T-helper 2 cell treated with Interferon-gamma antibody and Interleukin-4, amounts not matched to agents 5 μg/mL and 100 μg/mL, for 36 hours (primary cell): ENCODE measurements at regions not wholly inside any gene's neighbourhood (a gene's known extent, or its start where the extent isn't known, plus 50 kb on each side); places are given as distances from the start of the nearest gene placed in this dataset.

Experiments used
- DNase-seq: peaks from one replicate; pipeline ENCODE4 v3.0.0; 2021; ENCODE audit warnings: low spot score
- H3K27ac Mint-ChIP-seq: one replicate; pipeline ENCODE4 v1.8.0; 2021; ENCODE audit warnings: mild to moderate bottlenecking, mixed read lengths
- H3K27me3 Mint-ChIP-seq: one replicate; pipeline ENCODE4 v1.8.0; 2021; ENCODE audit warnings: low read depth, mixed read lengths
- H3K36me3 Mint-ChIP-seq: one replicate; pipeline ENCODE4 v1.8.0; 2021; ENCODE audit warnings: low read depth, mixed read lengths
- H3K4me1 Mint-ChIP-seq: one replicate; pipeline ENCODE4 v1.8.0; 2021; ENCODE audit warnings: low read depth, mixed read lengths
- H3K4me3 Mint-ChIP-seq: one replicate; pipeline ENCODE4 v1.8.0; 2022; ENCODE audit warnings: mild to moderate bottlenecking, moderate library complexity, mixed read lengths
- H3K9me3 Mint-ChIP-seq: one replicate; pipeline ENCODE4 v1.8.0; 2021; ENCODE audit warnings: mixed read lengths

DNA sequence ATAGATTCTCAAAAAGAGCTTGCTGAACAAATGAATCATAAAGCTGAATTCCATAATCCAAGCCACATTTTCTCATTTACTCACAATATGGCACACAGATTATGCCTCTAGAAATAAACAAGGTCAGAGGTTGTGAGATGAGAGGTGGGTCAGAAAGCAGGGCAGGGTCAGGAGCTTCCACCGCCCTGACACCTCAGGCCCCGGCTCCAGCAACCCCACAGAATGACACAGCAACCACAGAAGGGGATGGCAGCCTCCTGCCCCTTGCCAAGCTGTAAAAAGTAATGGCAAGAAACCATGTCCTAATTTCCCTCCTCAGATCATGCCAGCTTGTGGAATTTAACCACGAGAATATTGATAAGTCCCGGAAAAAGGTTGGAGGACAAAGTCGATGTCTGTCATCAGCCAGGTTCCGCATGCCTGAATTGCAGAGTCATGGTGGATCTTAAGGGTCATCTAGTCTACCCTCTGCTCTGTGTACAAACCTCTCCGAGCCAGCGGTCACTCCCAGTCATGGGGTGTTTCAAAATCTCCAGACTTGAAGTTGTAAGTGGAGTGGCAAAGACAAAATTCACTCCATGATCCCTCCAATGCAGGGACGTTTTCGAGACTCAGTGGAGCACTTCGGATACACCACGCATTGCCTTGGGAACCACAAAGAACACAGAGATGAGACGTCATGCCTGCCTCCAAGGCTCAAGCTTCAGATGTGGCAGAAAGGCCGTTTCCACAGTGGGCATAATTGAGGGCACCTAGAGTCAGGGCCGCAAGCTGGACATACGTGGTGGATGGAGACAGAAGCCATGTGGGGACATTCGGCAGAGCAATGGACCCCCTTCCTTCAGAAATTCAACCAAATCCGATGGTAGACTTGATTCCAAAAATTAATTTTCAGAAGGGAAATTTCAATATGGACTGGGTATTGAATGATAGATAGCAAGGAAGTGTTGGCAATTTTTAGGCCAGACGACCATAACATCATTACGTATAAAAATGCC, 254.0 kb downstream of the TOMM20 start:
- no peaks in the 10 kb centered on the region for H3K9me3 Mint-ChIP-seq
- peaks cover 39% of the 10 kb centered on the region for H3K4me1 Mint-ChIP-seq
- H3K4me3 Mint-ChIP-seq, result no peak overlapping the region
- no peaks in the 10 kb centered on the region for H3K27me3 Mint-ChIP-seq
- no peak overlapping the region for H3K27ac Mint-ChIP-seq
- H3K36me3 Mint-ChIP-seq, result no peaks in the 10 kb centered on the region
- no peak for DNase-seq

DNA sequence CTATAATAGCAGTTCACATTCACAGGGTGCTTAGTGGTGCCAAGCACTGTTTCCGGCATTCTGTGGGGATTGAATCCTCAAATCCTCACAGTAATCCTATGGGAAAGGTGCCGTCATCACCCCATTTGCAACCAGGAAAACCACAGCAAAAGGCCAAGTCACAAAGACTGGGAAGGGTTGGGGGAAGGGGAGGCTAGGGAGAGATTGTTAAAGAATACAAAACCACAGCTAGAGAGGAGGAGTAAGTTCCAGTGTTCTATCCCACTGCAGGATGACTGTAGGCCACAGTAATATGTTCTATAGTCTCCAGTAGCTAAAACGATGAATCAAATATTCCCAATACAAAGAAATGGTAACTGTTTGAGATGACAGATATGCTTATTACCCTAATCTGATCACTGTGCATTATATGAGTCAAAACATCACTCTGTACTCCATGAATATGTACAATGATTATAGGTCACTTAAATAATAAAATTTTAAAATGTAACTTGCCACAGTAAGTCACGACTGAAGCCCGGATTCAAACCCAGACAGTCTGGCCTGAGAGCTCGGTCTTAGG, 256.8 kb downstream of the TOMM20 start:
- H3K27me3 Mint-ChIP-seq, result no peaks in the 10 kb centered on the region
- DNase-seq, result no peak
- no peaks in the 10 kb centered on the region for H3K9me3 Mint-ChIP-seq
- no peak overlapping the region for H3K4me3 Mint-ChIP-seq
- peaks cover 47% of the 10 kb centered on the region for H3K4me1 Mint-ChIP-seq
- no peak overlapping the region for H3K27ac Mint-ChIP-seq
- no peaks in the 10 kb centered on the region for H3K36me3 Mint-ChIP-seq

DNA sequence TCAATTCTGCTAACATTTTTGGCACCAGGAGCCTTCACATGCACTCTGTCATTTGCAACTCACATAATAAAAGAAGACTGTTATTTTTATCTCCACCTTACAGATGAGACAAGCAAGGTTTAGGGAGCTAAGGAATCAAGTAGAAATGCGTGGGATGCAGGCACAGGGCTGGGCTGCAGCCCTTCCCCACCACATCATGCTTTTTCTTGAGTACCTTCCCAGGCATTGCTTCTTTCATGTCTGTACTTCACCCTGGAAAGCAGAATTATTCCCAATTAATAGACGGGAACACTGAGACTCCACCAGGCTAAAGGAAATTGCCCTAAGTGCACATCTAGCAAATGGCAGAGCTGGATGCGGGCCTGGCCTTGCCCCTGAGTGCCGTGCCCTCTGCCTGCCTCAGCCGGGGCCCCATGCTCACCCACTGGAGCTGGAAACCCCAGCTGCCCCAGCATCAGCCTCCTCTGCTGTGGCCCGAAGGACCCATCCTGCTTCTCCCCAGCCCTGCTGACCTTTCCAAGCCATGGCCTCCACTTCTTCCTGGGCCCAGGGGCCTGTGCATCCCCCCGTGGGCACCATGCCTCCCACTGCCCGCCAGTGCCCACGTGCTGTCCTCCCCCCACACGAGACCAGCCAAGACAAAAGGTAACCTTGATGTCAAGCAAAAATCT, 257.5 kb downstream of the TOMM20 start:
- no peaks in the 10 kb centered on the region for H3K9me3 Mint-ChIP-seq
- H3K27me3 Mint-ChIP-seq, result no peaks in the 10 kb centered on the region
- no peaks in the 10 kb centered on the region for H3K36me3 Mint-ChIP-seq
- H3K4me1 Mint-ChIP-seq, result peaks cover 45% of the 10 kb centered on the region
- H3K27ac Mint-ChIP-seq, result no peak overlapping the region
- DNase-seq, result no peak
- H3K4me3 Mint-ChIP-seq, result no peak overlapping the region

DNA sequence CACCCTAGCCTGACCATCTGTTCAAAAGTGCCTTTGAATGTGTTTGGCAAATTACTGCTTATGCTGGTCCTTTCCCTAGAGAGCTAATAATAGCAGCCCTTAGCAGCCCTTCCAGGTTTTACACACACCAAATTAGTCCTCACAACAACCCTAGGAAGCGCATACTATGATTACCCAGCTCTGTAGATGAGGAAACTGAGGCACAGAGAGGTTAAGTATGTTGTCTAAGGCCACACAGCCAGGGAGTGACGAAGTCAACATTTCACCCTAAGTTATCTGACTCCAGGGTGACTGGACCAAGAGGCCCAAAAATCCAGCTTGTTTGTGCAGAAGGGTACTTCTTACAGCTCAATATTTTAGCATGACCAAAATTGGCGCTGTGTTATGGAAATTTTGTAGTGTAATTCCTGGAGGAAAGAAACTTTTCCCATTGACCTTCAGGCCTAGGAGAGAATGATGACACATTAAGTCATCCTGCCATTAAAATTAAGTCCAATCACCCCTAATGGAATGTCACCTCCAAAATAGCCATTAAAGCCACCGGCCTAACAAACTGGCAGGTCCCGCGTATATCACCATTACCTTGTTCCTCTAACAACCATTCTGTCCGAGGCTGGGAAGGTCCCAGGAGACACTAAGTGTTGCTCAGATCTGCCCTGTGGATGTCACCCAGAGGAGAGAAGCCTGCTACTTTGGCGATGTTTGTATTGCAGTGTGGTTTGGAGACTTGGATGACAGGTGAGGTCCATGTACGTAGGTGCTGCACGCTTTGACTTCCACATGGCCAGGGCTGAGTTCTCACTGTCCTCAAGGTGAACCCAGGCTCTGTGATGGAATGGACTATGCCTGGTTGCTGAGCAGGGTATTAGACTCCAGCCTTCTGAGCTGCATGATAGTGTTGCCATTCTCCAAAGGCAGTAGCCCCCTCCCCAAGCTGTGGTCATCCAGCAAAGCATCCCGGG, 258.3 kb downstream of the TOMM20 start:
- Mint-ChIP-seq H3K27me3 (no peaks in the 10 kb centered on the region), H3K4me3 (no peak overlapping the region), H3K36me3 (no peaks in the 10 kb centered on the region), H3K27ac (no peak overlapping the region), H3K9me3 (peaks cover 3% of the 10 kb centered on the region), H3K4me1 (peaks cover 44% of the 10 kb centered on the region)
- no peak for DNase-seq

DNA sequence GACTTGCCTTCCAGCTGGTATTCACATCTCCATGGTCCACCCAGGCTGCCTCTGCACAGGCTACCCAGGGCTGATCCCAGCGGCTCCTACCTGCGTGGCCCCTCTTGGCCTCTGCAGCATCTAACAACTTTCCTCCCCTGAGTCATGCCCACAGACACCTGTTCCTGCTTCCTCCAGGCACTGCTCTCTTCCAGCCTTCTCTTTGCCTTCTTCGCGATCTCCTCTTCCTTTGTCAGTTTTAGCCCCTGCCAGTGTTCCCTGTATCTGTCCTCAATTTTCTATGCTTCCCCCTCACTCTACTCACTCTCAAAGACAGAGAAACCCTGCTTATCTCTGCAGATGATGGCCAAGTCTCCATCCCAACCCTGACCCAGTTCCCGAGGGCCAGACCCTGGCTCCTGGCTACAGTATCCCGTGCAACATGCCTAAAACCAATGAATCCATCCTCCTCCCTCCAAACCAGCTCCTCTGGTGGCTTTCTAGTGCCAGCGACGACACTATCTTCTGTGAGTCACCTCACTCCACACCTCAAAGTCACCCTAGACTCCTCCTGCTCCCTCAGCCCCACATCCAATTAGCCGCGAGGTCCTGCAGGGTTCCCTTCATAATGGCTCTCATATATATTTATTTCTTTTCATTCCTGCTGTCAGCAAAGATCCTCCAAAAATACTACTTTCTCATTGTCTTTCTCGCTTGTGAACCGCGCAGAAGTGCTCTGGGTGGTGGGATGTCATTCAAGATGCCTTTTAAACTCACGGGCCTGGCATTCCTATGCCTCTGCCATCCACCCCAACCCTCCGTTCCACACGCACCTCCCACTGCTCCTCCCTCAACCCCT, 259.2 kb downstream of the TOMM20 start:
- peaks cover 3% of the 10 kb centered on the region for H3K9me3 Mint-ChIP-seq
- H3K36me3 Mint-ChIP-seq, result no peaks in the 10 kb centered on the region
- no peak for DNase-seq
- H3K4me3 Mint-ChIP-seq, result no peak overlapping the region
- H3K4me1 Mint-ChIP-seq, result peaks cover 40% of the 10 kb centered on the region
- no peaks in the 10 kb centered on the region for H3K27me3 Mint-ChIP-seq
- no peak overlapping the region for H3K27ac Mint-ChIP-seq

DNA sequence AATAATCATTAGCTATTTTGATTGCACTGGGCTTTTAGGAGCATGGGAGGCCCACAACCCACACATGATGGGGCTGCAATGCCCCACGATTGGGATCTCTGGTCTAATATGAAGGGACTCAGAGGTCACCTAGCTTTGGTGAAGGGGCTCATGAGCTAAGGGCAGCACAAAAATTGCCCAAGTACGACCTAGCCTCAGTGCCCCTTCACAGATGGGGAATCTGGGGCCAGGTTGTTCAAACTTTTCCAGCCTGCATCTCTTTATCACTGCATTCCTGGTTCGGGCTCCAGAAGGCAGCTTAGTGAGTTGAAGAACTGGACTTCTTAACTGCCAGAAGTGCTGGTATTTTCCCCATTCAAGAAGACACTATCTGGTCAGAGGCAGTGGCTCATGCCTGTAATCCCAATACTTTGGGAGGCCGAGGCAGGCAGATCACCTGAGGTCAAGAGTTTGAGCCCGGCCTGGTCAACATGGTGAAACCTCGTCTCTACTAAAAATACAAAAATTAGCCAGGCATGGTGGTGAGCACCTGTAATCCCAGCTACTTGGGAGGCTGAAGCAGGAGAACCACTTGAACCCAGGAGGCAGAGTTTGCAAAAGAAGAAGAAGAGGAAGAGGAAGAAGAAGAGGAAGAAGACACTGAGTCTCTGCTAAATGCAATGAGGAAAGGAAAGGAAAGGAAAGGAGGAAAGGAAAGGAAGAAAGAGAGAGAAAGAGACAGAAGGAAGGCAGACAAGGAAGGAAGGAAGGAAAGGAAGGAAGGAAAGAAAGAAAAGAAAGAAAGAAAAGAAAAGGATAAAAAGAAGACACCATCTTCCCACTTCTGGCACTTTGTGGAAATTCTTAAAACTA, 258.5 kb upstream of the IRF2BP2 start:
- Mint-ChIP-seq H3K4me1 (peaks cover 43% of the 10 kb centered on the region), H3K27me3 (no peaks in the 10 kb centered on the region), H3K4me3 (no peak overlapping the region), H3K9me3 (peaks cover 3% of the 10 kb centered on the region), H3K27ac (no peak overlapping the region), H3K36me3 (no peaks in the 10 kb centered on the region)
- DNase-seq, result no peak

DNA sequence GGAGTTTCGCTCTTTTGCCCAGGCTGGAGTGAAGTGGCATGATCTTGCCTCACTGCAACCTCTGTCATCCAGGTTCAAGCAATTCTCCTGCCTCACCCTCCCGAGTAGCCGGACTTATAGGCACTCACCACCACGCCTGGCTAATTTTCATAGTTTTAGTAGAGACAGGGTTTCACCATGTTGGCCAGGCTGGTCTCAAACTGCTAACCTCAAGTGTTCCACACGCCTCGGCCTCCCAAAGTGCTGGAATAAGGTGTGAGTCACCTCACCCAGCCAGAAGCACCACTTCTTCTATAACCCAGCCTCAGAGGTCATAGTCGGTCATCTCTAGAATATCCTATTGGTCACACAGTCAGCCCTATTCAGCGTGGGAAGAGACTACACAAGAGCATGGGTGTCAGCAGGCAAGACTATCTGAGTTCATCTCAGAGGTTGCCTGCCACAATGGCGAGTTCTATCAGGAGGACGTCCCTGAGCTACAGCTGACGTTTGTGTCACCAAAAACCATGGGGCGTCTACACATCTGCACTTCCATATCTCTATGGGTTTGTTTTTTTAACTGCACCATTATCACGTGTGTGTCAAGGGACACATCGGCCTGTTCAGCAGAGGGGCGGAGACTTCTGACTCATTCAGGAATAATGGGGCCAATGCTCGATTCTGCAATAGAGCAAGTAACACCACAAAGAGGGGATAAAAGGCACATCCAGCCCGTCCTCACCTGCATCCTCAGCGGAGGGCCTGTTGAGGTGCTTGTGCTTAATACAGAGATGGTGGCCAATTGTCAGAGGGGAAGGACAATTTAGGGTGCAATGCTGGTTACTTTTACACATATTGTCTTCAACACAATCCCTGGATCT, 256.3 kb upstream of the IRF2BP2 start:
- Mint-ChIP-seq H3K4me3 (no peak overlapping the region), H3K9me3 (peaks cover 3% of the 10 kb centered on the region), H3K27me3 (no peaks in the 10 kb centered on the region), H3K27ac (peak overlapping the region; percentile 28), H3K4me1 (peaks cover 35% of the 10 kb centered on the region), H3K36me3 (no peaks in the 10 kb centered on the region)
- DNase-seq, result peak; percentile 54

DNA sequence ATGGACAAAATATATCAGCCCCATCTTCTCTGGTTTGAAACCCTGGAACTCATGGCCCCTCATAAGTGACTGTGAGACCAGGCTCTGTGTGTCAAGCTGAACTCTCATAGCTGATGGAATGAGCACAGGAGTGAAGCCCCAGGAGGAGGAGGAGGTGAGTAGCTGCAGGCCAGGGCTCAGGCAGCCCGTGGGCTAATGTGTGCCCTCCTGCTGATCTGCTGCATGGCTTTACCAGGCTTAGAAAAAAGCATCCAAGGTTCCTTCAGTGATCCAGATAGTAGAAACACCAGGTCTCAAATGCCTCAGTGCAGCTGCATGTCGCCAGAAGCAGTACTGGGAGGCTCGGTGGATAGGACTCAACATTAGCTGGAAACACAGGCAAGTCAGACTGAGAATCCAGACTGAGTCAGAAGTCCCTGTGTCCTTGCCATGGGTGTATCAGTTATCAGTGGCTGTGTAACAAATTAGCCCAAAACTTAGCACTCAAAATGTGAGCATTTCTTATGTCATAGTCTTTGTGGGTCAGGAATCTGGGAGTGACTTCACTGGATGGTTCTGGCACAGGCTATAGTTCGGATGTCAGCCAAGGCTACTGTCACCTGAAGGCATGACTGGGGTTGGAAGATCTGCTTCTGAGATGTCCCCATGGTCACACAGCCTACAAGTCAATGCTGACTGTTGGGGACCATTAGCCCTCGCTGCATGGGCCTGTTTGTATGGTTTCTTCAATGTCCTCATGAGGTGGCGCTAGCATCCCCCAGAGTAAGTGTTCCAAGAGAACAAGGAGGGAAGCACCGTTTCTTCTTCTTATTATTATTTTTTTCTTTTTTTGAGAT, 255.4 kb upstream of the IRF2BP2 start:
- DNase-seq, result no peak
- Mint-ChIP-seq H3K36me3 (no peaks in the 10 kb centered on the region), H3K9me3 (peaks cover 3% of the 10 kb centered on the region), H3K27ac (no peak overlapping the region), H3K27me3 (no peaks in the 10 kb centered on the region), H3K4me3 (no peak overlapping the region), H3K4me1 (peaks cover 33% of the 10 kb centered on the region)

DNA sequence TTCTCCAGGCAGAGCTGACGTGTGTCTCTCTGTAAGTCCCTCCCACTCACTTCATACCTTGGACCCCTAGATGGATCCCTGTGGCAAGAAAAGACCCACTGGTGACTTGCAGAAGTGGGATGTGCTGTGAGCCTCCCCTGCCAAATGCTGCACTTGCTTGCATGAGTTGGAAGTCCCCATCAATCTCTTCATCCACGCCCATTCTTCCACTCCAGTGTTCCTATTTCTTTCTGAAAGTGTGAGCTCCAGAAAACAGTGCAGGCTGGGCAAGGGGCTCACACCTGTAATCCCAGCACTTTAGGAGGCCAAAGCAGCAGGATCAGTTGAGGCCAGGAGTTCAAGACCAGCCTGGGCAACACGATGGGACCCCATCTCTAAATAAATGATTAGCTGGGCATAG, 254.1 kb upstream of the IRF2BP2 start:
- Mint-ChIP-seq H3K36me3 (no peaks in the 10 kb centered on the region), H3K4me1 (peaks cover 29% of the 10 kb centered on the region), H3K27me3 (no peaks in the 10 kb centered on the region), H3K27ac (no peak overlapping the region), H3K4me3 (no peak overlapping the region), H3K9me3 (peaks cover 3% of the 10 kb centered on the region)
- DNase-seq, result no peak

DNA sequence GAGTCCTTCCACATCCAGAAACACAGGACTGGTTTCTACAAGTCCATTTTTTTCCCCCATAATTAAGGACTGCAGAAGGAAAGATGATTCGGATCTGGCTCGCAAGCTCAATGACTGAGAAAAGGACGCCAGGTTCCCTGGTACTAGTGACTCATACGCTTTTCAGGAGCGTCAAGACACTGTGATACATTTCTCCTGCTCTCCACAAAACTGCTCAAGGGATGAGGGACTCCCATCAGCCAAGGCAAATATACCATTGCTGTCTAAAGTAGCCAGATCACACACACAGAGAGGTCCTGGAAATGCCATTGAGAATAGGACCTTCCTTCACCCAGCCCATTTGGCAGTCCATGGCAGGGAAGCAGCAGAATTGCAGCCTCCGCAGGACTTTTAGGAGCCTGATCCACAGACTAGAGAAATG, 253.6 kb upstream of the IRF2BP2 start:
- Mint-ChIP-seq H3K4me3 (no peak overlapping the region), H3K9me3 (peaks cover 3% of the 10 kb centered on the region), H3K27ac (no peak overlapping the region), H3K27me3 (no peaks in the 10 kb centered on the region), H3K4me1 (peaks cover 23% of the 10 kb centered on the region), H3K36me3 (no peaks in the 10 kb centered on the region)
- DNase-seq, result no peak
